ENCODE measurements at regions not wholly inside any gene's neighbourhood (a gene's known extent, or its start where the extent isn't known, plus 50 kb on each side); places are given as distances from the start of the nearest gene placed in this dataset.
"Not testable (repeated sequence)": the region's sequence is repeated elsewhere in the genome, so short reads cannot be mapped to it uniquely, and the experiment has no call there.

DNA sequence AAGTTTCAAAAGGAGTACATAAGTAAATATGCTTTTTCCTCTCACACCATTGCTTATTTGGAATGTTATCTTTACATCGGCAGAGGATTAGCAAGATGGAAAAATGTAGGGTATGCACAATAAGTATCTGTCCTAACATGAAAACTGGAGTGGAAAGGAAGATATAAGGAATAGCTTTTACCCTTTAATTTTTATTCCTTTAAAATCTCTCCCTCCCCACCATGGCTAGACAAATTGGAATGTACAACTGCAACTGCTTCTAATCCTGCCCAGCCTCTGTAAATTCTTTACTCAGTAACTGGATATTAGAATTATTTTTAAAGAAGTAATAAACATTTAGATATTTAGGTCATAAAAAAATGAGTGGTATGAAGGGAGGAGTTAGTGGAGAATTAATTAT, 171.5 kb downstream of the PCDH18 start:
- H3K36me3 ChIP-seq (ENCODE audit: control insufficient read depth, low read length) = no peaks in the 10 kb centered on the region
- no peak overlapping the region for H3K4me3 ChIP-seq (ENCODE audit: low read length)
- H3K9me3 ChIP-seq (ENCODE audit: control insufficient read depth, insufficient read depth, low read length) = no peaks in the 10 kb centered on the region
- no peaks in the 10 kb centered on the region for H4K20me1 ChIP-seq (ENCODE audit: control insufficient read depth, insufficient read depth, low read depth, low read length)
- no peaks in the 10 kb centered on the region for H3F3A ChIP-seq (ENCODE audit: control insufficient read depth, insufficient read depth)
- no peak overlapping the region for H3K27ac ChIP-seq (ENCODE audit: low read depth, low read length)
- no peak overlapping the region for H3K4me2 ChIP-seq (ENCODE audit: low read length)
- no peaks in the 10 kb centered on the region for H3K79me2 ChIP-seq (ENCODE audit: control insufficient read depth, low read length)
- TF ChIP-seq CTCF (IDR thresholded peaks at IDR 0.05; ENCODE audit: low read depth, low read length, poor library complexity, severe bottlenecking) (no peak), EZH2phosphoT487 (IDR thresholded peaks at IDR 0.05; ENCODE audit: borderline replicate concordance, low read length) (no peak)
- no peaks in the 10 kb centered on the region for H3K27me3 ChIP-seq (ENCODE audit: control insufficient read depth, low read length)
- no peaks in the 10 kb centered on the region for H3K9me2 ChIP-seq (replicated peaks; ENCODE audit: control insufficient read depth, low read length)
- H3K4me1 ChIP-seq (ENCODE audit: control insufficient read depth, low read length) = no peaks in the 10 kb centered on the region

DNA sequence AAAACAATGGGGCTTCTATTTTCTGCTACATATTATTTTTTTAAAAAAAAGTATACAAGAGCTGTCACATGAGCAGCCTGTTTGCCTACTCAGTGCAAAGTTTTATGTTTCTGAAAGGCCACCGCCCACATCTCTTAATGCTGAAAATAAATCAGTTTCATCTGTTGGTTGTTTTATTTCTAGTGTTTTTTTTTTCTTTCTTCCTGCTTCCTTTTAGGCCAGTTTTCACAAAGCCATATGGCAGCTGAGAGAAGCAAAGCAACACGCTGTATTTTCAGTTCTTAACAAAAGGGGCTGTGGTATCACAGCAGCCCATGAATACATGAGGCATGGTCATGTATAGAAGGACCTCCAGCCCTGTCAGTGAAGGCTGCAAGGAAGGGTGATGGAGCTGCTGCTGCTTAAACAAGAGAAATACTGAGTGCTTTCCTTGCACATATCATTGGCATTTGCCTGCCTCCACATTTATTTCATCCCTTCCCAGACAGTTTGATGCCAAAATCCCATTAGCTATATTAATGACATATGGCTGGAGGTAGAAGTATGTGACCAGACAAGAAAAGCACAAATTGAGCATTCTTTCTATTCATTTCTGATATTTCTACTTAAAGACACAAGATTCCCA, 172.5 kb downstream of the PCDH18 start:
- Histone ChIP-seq H3K27me3 (ENCODE audit: control insufficient read depth, low read length) (no peaks in the 10 kb centered on the region), H3K4me2 (ENCODE audit: low read length) (no peak overlapping the region), H3K4me1 (ENCODE audit: control insufficient read depth, low read length) (no peaks in the 10 kb centered on the region), H3K79me2 (ENCODE audit: control insufficient read depth, low read length) (no peaks in the 10 kb centered on the region), H3K9me2 (replicated peaks; ENCODE audit: control insufficient read depth, low read length) (no peaks in the 10 kb centered on the region), H3K9me3 (ENCODE audit: control insufficient read depth, insufficient read depth, low read length) (no peaks in the 10 kb centered on the region), H4K20me1 (ENCODE audit: control insufficient read depth, insufficient read depth, low read depth, low read length) (no peaks in the 10 kb centered on the region), H3F3A (ENCODE audit: control insufficient read depth, insufficient read depth) (no peaks in the 10 kb centered on the region), H3K27ac (ENCODE audit: low read depth, low read length) (no peak overlapping the region), H3K36me3 (ENCODE audit: control insufficient read depth, low read length) (no peaks in the 10 kb centered on the region), H3K4me3 (ENCODE audit: low read length) (no peak overlapping the region)
- TF ChIP-seq CTCF (IDR thresholded peaks at IDR 0.05; ENCODE audit: low read depth, low read length, poor library complexity, severe bottlenecking) = no peak
- no peak for TF ChIP-seq EZH2phosphoT487 (IDR thresholded peaks at IDR 0.05; ENCODE audit: borderline replicate concordance, low read length)

GRCh38 chr4:137354562-137354961, 177.7 kb downstream of the PCDH18 start:
- not testable (repeated sequence) for H3K36me3 ChIP-seq (ENCODE audit: control insufficient read depth, low read length); H3K9me2 ChIP-seq (replicated peaks; ENCODE audit: control insufficient read depth, low read length)

GRCh38 chr4:137347371-137347770, 184.9 kb downstream of the PCDH18 start:
- H3K27me3 ChIP-seq (ENCODE audit: control insufficient read depth, low read length) = no peaks in the 10 kb centered on the region
- no peaks in the 10 kb centered on the region for H3F3A ChIP-seq (ENCODE audit: control insufficient read depth, insufficient read depth)

More at GRCh38 chr4:137354562-137354961, 177.7 kb downstream of the PCDH18 start:
- not testable (repeated sequence) for H3K27me3 ChIP-seq (ENCODE audit: control insufficient read depth, low read length); H3K27ac ChIP-seq (ENCODE audit: low read depth, low read length); H3K79me2 ChIP-seq (ENCODE audit: control insufficient read depth, low read length); H4K20me1 ChIP-seq (ENCODE audit: control insufficient read depth, insufficient read depth, low read depth, low read length); H3F3A ChIP-seq (ENCODE audit: control insufficient read depth, insufficient read depth); H3K4me3 ChIP-seq (ENCODE audit: low read length); H3K9me3 ChIP-seq (ENCODE audit: control insufficient read depth, insufficient read depth, low read length); H3K4me1 ChIP-seq (ENCODE audit: control insufficient read depth, low read length); H3K4me2 ChIP-seq (ENCODE audit: low read length)

More at GRCh38 chr4:137347371-137347770, 184.9 kb downstream of the PCDH18 start:
- H3K4me1 ChIP-seq (ENCODE audit: control insufficient read depth, low read length) = no peaks in the 10 kb centered on the region
- no peak for TF ChIP-seq EZH2phosphoT487 (IDR thresholded peaks at IDR 0.05; ENCODE audit: borderline replicate concordance, low read length)
- TF ChIP-seq CTCF (IDR thresholded peaks at IDR 0.05; ENCODE audit: low read depth, low read length, poor library complexity, severe bottlenecking) = no peak
- no peaks in the 10 kb centered on the region for H3K9me2 ChIP-seq (replicated peaks; ENCODE audit: control insufficient read depth, low read length)
- H3K79me2 ChIP-seq (ENCODE audit: control insufficient read depth, low read length) = no peaks in the 10 kb centered on the region
- H3K9me3 ChIP-seq (ENCODE audit: control insufficient read depth, insufficient read depth, low read length) = no peaks in the 10 kb centered on the region
- H3K36me3 ChIP-seq (ENCODE audit: control insufficient read depth, low read length) = no peaks in the 10 kb centered on the region
- no peak overlapping the region for H3K27ac ChIP-seq (ENCODE audit: low read depth, low read length)
- no peaks in the 10 kb centered on the region for H4K20me1 ChIP-seq (ENCODE audit: control insufficient read depth, insufficient read depth, low read depth, low read length)
- no peak overlapping the region for H3K4me2 ChIP-seq (ENCODE audit: low read length)
- H3K4me3 ChIP-seq (ENCODE audit: low read length) = no peak overlapping the region
